Lung (tissue), 11 donors: ENCODE measurements at regions not wholly inside any gene's neighbourhood (a gene's known extent, or its start where the extent isn't known, plus 50 kb on each side); places are given as distances from the start of the nearest gene placed in this dataset.

Source experiments
- ATAC-seq: fragments of 200-7000 bp; cut with Tn5 transposase; one replicate; pipeline ENCODE4 v1.9.1; 2020; ENCODE audit warnings: moderate number of reproducible peaks; ENCODE audit not compliant: insufficient read depth, low FRiP score
- DNase-seq, 3 donors: peaks; one replicate each; pipeline ENCODE4 v3.0.0-alpha.2; 2013 to 2017
- H3K27ac ChIP-seq, 2 donors: one replicate each; pipeline ENCODE4 v1.5.1; 2013; ENCODE audit warnings: mild to moderate bottlenecking in 2 of 2, moderate library complexity in 2 of 2, control low read depth in 1 of 2, inconsistent platforms in 1 of 2, low read depth in 1 of 2, low read length in 1 of 2
- H3K27me3 ChIP-seq, 3 donors: one replicate each; pipeline ENCODE4 v1.5.1; 2013; ENCODE audit warnings: low read length in 2 of 3; ENCODE audit not compliant: control insufficient read depth in 3 of 3, insufficient read depth in 3 of 3
- H3K36me3 ChIP-seq, 4 donors: one replicate each; pipeline ENCODE4 v1.5.1; 2013; ENCODE audit warnings: low read length in 4 of 4, mild to moderate bottlenecking in 1 of 4, moderate library complexity in 1 of 4; ENCODE audit not compliant: control insufficient read depth in 4 of 4, insufficient read depth in 4 of 4
- H3K4me1 ChIP-seq, 5 donors: one replicate each; pipeline ENCODE4 v1.5.1; 2013; ENCODE audit warnings: low read length in 5 of 5, mild to moderate bottlenecking in 2 of 5, moderate library complexity in 1 of 5; ENCODE audit not compliant: control insufficient read depth in 5 of 5, insufficient read depth in 5 of 5
- H3K4me3 ChIP-seq: one replicate; pipeline ENCODE4 v1.5.1; 2013; ENCODE audit warnings: mild to moderate bottlenecking, control low read depth, moderate library complexity
- H3K9ac ChIP-seq, 2 donors: one replicate each; pipeline ENCODE4 v1.5.1; 2013; ENCODE audit warnings: low read length in 2 of 2, control low read depth in 1 of 2; ENCODE audit not compliant: insufficient read depth in 1 of 2
- H3K9me3 ChIP-seq, 4 donors: one replicate each; pipeline ENCODE4 v1.5.1; 2013; ENCODE audit warnings: low read length in 3 of 4, mild to moderate bottlenecking in 1 of 4, moderate library complexity in 1 of 4; ENCODE audit not compliant: control insufficient read depth in 4 of 4, insufficient read depth in 3 of 4
- CTCF ChIP-seq: IDR thresholded peaks from 2 replicates; pipeline ENCODE4 v1.5.1; 2012; ENCODE audit warnings: mild to moderate bottlenecking; ENCODE audit errors: control extremely low read depth, extremely low read depth
- WGBS, 2 donors: extraction: QIAGEN DNeasy Blood & Tissue Kit; methylation state at CpG; one replicate each; pipeline ENCODE4 v1.1.7; 2013; 5-methylcytosine and 5-hydroxymethylcytosine counted together
- donor health status: control.
- donor health status: control.
- donor health status: Bipolar disorder and iron deficiency.
- donor health status: healthy.
- donor health status: DM: yes; HTN: yes; CAD: no.

GRCh38 chr18:78113136-78113939 lies 863.7 kb downstream of the GALR1 start:
- Histone ChIP-seq H3K9ac (no peak overlapping the region), H3K4me3 (no peak overlapping the region), H3K4me1 (no peaks in the 10 kb centered on the region), H3K27ac (no peak overlapping the region), H3K27me3 (no peaks in the 10 kb centered on the region), H3K9me3 (no peaks in the 10 kb centered on the region), H3K36me3 (no peaks in the 10 kb centered on the region)
- ATAC-seq (no peak), DNase-seq (no peak)
- TF ChIP-seq CTCF = no peak
- WGBS, 2 donors = 94 to 96% methylated on average over 22 of the region's 22 CpGs

GRCh38 chr18:78113940-78114251 lies 864.2 kb downstream of the GALR1 start:
- ATAC-seq (no peak), DNase-seq (no peak)
- no peak overlapping the region for H3K4me3 ChIP-seq
- no peaks in the 10 kb centered on the region for H3K9me3 ChIP-seq
- H3K27ac ChIP-seq = no peak overlapping the region
- WGBS, 2 donors = 91 to 92% methylated on average over 7 of the region's 7 CpGs
- no peaks in the 10 kb centered on the region for H3K36me3 ChIP-seq
- H3K9ac ChIP-seq = no peak overlapping the region
- H3K4me1 ChIP-seq = no peaks in the 10 kb centered on the region
- no peak for TF ChIP-seq CTCF
- no peaks in the 10 kb centered on the region for H3K27me3 ChIP-seq

- ATAC-seq = no peak
- WGBS, 2 donors = 73 to 93% methylated on average over 1 of the region's 1 CpG
Observed at GRCh38 chr18:78115896-78116561, 863.6 kb upstream of the SALL3 start.

More at GRCh38 chr18:78115896-78116561, 863.6 kb upstream of the SALL3 start:
- Histone ChIP-seq H3K27ac (no peak overlapping the region), H3K9me3 (peaks cover 0 to 4% (median under 1%) of the 10 kb centered on the region in 4 donors), H3K4me1 (no peaks in the 10 kb centered on the region), H3K27me3 (no peaks in the 10 kb centered on the region), H3K4me3 (no peak overlapping the region), H3K9ac (no peak overlapping the region), H3K36me3 (no peaks in the 10 kb centered on the region)
- DNase-seq = no peak
- no peak for TF ChIP-seq CTCF
